ENCODE measurements at regions not wholly inside any gene's neighbourhood (a gene's known extent, or its start where the extent isn't known, plus 50 kb on each side); places are given as distances from the start of the nearest gene placed in this dataset.
"Not testable (repeated sequence)": the region's sequence is repeated elsewhere in the genome, so short reads cannot be mapped to it uniquely, and the experiment has no call there.

- no peak for DNase-seq
Measured at GRCh38 chr11:109480251-109480650, 58.3 kb downstream of the C11orf87 start.

GRCh38 chr11:109486129-109486528 is 64.1 kb downstream of the C11orf87 start:
- DNase-seq, result no peak

- no peak for DNase-seq
Measured at GRCh38 chr11:109490953-109491635, 69.1 kb downstream of the C11orf87 start.

GRCh38 chr11:109506115-109506514 is 84.1 kb downstream of the C11orf87 start:
- DNase-seq, result no peak

DNA sequence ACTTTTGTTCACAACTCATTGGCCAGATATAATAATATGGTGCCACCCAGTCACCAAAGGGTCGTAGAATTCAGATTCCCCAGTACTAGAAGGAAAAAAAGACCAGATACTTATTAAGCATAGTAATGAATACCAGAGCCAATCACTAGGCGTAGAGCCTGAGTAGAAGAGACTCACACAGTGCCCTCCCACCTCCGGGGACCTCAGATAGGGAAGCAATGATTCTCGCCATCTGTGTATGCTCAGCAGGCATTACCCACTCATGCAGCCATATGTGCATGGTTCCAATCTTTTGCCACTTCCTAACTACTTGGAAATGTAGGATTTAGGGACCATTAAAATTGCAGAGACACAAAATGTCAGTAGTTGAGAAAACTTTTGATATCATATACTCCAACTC is 85.3 kb downstream of the C11orf87 start:
- no peak for DNase-seq

DNA sequence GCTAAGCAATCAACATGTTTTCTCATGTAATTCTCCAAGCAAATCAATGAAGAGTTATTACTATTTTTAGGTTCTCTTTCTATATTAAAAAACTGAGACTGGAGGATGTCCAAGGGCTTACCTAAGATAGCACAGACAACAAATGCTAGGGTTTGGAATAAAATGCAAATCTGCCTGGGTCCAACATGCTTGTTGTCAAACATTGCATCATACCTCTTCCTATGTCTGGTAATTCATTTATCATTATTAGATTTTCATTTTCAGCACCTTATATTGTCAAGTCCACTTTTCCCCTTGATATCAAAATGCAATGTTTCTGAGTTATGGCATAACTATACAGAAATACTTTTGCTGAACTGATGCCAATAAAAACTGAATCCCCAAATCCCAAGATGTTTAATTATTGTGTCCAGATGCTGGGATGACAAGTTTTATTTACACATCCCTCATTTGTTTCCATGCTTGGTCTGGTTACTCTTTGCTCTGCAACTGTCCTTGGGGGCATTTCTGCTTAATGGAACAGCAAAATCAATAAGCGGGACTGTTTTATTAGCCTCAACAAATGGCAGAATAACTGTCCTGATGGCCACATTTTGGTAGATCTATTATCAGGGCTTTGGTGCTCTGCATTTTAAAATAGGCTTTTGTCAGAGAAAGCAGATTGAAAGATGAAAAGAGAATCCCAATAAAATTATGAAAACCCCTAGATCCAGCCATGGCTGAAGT is 86.0 kb downstream of the C11orf87 start:
- no peak for DNase-seq

- no peak for DNase-seq
Measured at GRCh38 chr11:109508943-109509342, 87.0 kb downstream of the C11orf87 start.

GRCh38 chr11:109510316-109510715 is 88.3 kb downstream of the C11orf87 start:
- DNase-seq, result no peak

DNA sequence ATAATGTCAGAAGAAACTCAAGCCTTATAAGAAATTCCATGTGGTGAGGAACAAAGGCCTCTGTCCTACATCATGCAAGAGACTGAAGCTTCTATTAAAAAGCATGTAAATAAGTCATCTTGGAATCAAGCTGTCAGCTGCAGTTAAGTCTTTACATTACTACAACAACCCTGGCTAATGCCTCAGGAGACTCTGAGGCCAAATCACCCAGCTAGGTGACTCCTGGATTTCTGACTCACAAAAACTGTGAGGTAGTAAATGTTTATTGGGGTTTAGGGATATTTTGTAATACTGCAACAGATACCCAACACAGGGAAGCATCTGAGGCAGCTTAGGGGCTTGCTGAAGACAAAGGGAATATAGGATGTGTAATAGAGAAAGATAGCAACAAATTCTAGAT is 89.6 kb downstream of the C11orf87 start:
- DNase-seq, result no peak

- DNase-seq, result no peak
Measured at GRCh38 chr11:109512249-109512648, 90.3 kb downstream of the C11orf87 start.

- no peak for DNase-seq
Measured at GRCh38 chr11:109512680-109513079, 90.7 kb downstream of the C11orf87 start.

DNA sequence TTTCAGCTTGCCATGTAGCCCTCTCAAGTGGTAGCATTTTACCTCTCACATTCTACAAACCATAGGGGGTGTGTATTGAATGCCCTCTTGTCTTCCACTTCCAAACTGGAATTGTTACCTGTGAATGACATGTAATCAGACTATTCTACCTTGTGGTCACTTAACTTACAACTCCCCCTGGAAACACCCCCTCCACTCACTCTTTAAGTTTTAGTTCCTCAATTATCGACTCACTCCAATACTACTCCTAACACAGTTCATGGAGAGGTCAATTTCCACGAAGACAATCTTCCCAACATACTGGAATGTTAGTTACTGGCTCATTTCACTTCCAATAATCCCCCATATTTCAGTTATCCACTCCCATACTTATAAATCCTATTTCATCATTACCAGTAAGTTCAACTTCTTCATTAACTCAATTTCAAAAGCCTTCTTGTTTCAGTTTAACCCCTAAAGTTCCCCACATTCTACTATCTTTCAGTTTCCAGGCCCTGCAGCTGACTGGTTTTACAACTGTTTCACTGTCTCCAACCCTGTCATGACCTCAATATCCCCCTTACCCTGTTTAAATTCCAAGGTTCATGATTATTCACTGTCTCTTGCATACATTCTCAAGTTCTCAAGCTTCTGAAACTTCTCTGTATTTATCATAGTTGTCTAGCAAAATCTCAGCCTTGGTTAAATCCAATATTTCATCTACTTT is 92.5 kb downstream of the C11orf87 start:
- no peak for DNase-seq

DNA sequence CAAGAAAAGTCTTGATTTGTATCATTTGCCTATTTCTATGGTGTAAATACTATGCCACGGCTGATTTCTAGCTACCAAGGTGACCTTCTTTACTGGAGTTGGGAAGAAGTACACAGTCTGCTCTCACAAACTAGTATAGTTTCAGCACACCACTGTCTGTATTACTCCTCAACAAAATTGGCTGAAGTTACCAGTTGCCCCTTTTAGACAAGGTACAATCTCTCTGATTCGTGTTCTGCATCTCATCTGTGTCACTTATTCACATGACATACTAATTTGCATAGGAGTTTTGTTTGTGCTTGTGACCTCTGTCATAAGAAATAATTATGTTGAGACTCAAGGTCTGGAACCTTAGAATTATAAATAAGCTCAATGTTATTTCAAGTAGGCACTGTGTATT is 97.3 kb downstream of the C11orf87 start:
- no peak for DNase-seq

DNA sequence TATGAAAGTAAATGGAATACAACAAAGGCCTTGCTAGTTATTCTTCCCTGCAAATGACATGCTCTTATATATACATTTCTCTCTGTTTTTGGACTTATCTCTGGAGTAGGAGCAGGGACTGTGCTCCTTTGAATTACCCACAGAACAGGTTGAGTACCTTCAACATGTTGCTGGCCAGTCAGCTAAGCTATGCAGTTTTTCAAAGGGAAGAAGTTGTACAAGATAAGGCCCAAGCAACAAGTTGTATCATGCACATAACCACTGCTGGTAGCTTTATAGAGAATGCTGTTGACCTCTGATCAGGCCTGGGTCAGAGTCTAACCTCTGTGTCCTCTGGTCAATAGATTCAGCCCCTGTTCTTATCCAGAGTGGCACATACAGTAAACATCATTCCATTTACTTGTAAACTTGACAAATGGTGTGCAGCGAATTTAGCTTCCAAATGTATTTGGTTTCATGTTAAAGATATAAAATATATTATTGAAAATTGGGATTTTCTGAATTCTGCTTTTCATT is 99.6 kb downstream of the C11orf87 start:
- DNase-seq, result no peak

DNA sequence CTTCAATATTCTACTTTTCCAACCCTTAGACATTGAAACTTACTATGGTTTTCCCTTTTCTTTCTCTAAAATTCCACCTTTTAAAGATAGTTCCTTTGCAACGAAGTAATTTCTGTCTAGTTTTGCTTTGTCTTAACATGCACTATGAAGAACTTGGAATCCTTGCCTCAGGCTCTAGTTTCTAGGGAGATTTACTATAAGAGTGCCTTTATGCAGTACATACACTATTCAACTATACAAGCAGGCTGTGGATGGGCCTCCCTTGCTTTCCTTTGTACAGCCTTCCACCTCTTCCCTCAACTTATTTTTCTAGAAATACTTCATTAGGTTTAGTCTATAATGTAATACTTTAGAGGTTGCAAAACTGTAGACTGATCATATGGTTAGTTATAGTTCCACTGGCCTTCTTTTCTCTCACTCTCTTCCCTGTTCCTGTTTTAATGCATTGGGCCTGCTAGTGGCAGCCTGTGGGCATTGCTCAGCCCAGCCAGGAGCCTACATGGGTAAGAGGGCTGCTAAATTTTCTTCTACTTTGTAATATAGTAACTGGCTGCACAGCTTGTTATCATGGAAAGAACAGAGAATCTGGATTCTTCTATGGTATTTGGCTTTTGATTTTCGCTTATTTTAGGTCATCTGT is 100.2 kb downstream of the C11orf87 start:
- no peak for DNase-seq

GRCh38 chr11:109525636-109526035 is 103.6 kb downstream of the C11orf87 start:
- not testable (repeated sequence) for DNase-seq

- no peak for DNase-seq
Measured at GRCh38 chr11:109526061-109526460, 104.1 kb downstream of the C11orf87 start.

- DNase-seq, result no peak
Measured at GRCh38 chr11:109526931-109527330, 104.9 kb downstream of the C11orf87 start.

DNA sequence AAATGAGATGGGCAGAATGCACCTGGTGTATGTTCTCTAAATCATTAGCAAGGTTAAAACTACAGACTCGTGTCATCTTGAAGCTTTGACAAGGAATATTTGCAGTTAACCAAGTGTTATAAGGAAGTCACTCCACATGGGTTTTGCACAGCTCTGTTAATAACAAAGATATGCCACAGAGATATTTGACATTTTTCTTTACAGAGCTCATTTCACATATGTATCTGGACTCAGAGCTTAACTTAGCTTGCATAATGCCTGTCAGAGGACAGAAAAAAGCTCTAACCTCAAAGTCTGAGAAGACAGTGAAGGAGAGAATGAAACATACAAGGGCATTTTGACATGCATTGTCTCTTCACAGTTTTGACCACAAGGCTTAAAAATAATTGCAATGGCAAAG is 105.5 kb downstream of the C11orf87 start:
- no peak for DNase-seq

GRCh38 chr11:109547356-109548027 is 125.5 kb downstream of the C11orf87 start:
- no peak for DNase-seq

DNA sequence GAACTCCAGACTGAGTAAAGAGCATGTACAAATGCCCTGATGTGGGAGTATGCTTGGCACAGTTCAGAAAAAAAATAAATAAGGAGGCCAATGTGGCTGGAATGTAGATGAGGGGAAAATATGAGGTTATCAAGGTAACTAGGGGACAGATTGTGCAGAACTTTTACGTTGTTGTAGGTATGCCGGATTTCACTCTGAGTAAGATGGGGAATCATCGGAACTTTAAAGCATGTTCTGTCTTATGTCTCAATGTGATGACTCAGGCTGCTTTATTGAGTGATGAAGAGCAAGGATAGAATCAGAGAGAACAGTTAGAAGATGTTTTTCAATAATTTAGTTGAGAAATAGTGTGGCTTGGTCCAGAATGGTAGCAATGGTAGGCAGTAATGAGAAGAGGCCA is 130.4 kb downstream of the C11orf87 start:
- no peak for DNase-seq

DNA sequence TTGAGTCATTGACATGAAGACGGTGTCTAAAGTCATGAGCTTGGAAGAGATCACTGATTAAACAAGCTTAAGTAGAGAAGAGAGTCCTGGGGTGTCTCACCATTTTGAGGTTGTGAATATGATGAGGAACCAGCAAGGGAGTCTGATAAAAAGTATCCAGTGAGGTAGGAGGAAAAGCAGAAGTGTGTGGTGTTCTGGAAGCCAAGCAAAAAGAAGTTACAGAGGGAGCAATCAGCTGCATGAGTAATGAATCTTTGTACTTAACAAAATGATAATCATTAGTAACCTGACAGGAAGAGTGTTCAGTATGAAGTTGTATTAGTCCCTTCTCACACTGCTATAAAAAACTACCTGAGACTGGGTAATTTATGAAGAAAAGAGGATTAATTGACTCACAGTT is 131.3 kb downstream of the C11orf87 start:
- DNase-seq, result no peak

GRCh38 chr11:109554951-109555350 is 133.0 kb downstream of the C11orf87 start:
- no peak for DNase-seq
